CD4-positive, alpha-beta T cell treated with Interleukin-12 subunit alpha and Interleukin-12 subunit beta, for 1 hour (primary cell): ENCODE measurements at regions not wholly inside any gene's neighbourhood (a gene's known extent, or its start where the extent isn't known, plus 50 kb on each side); places are given as distances from the start of the nearest gene placed in this dataset.

Experiments
- DNase-seq: peaks from one replicate; pipeline ENCODE4 v3.0.0-alpha.2; 2020

DNA sequence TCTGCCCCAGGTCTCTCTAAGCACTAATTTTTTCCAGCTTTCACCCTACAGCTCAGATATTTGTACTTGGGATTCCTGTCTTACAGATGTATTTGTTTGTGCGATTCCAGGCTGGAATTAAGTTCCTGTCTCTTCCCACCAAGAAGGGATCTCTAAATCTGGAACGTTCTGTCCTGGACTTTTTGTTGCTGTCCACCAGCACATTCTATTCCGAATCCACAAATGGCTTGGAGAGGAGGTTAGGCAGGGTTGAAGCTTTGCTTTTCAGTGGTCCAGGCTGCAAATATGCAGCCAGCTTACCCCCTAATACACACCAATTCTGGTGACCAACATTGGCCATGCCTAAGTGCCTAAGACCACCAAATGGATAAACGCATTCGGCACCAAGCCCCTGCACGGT is 315.0 kb downstream of the TNS1 start:
- DNase-seq = no peak

DNA sequence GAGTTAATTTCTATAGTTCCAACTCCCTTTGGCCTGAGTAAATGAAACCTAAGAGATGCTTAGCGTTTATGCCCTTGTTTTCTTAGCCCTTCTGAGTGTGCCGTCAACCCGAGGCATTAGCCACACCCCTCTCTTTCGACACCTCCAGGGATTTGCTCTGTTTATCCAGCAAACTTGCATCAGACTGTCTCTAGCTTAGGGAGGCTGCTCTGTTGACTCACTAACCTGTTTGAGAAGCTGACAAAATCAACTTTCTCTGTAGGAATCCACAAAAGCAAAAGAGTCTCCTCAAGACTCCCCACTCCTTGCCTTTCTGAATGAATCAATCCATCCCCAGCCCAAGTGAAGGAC is 317.6 kb downstream of the TNS1 start:
- DNase-seq = no peak

DNA sequence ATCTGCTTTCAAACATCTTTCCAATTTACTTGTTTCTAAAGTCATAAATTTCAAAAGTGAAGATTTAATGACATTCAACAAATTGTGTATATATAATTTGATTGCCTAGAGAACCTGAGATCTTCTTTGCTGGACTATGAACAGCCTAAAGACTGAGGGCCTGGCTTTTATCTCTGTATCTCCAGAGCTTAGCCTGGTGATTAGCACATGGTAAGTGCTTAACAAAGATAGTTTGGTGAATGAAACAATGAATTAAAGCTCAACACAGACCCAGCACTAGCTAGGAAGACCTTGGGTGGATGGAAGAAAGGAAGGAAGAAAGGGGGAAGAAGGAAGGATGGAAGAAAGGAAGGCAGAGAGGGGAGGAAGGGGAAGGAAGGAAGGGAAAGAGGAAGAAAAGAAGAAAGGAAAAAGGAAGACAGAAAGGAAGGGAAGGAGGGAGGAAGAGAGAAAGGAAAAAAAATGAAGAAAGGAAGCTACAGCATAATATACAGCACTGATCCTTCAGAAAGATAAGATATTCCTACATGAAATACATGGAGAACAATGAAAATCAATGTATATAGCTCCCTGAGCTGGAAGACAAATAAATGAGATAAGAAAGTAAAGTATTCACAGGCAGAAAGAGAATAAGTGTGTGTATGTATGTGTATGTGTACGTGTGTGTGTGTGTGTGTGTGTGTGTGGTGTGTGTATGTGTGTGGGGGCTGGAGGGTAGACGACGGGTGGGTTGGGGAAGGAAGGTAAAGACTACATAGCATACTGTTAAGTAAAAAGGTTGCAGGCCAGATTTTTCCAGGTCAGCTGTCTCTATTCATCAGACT is 318.2 kb downstream of the TNS1 start:
- DNase-seq = no peak

GRCh38 chr2:217683106-217683870 is 319.5 kb downstream of the TNS1 start:
- no peak for DNase-seq

DNA sequence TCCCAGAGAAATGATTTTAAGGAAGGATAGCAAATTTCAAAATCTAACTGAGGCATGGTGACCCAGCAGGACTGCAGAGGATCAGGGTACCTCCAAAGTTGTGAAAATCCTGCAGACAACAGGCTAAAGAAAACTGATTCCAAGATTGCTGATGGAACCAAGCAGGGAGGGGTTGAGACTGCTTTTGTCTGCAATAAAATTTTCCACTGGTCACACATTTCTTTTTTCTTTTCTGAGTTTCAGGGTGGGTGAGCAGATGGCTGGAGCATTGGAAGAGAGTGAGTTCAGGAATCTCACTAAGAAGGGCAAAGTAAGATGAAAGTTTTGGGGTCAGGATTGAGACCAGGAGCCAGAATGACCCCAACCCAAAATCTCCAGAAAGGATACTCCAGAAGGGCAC is 321.0 kb downstream of the TNS1 start:
- DNase-seq = no peak

GRCh38 chr2:217680381-217680780 is 322.4 kb downstream of the TNS1 start:
- DNase-seq = no peak

GRCh38 chr2:217673627-217674026 is 329.2 kb downstream of the TNS1 start:
- no peak for DNase-seq

- DNase-seq = no peak
These were observed 330.3 kb downstream of the TNS1 start for GRCh38 chr2:217672472-217672871.

DNA sequence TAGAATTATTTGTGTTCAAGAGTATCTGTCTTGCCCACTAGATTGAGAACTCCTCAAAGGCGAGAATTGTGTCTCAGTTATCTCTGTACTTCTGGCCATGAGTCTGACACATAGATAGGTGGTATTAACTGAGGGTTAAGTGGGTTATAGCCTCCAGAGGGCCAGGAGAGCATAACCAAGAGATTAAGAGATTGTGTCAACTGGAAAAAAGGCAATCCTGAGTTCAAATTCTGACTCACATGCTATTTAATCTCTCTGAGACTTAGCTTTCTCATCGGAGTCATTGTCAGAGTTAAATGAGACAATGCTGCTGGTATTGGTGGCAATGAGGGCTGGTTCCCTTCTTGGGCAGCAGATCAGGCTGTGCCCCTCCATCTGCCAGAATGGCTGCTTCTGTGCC is 330.9 kb downstream of the TNS1 start:
- DNase-seq = no peak

DNA sequence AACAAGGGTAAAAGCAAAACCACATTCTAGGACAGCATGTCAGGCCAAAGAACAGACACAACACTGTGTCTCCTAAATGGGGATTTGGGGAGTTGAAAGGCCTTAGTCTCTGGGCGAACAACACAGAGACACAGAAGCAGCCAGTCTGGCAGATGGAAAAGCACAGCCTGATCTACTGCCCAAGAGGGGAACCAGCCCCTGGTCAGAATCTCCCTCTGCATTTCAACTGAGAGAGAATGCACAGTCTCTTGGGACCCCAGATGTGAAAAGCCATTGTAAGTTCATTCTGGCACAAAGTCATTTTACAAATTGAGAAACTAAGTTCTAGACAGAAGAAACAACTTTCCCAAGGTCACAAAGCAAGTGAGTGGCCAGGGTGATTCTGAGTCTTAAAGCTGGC is 331.7 kb downstream of the TNS1 start:
- DNase-seq = no peak

DNA sequence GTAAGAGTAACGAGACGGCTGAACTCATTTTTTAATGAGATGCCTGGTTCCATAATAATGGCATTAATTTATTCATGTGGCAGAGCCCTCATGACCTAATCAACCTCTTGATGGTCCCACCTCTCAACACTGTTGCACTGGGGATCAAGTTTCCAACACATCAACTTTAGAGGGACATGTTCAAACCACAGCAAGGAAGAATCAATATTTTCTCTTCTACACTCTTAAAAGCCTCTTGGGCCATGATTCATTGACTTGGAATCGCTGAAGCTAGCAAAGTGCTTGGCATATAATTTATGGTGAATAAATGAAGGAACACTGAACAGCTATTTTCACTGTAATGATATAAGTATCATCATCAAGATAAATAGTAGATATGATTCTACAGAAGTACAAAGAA is 333.0 kb downstream of the TNS1 start:
- no peak for DNase-seq

- DNase-seq = no peak
These were observed 335.3 kb downstream of the TNS1 start for GRCh38 chr2:217667512-217667911.

DNA sequence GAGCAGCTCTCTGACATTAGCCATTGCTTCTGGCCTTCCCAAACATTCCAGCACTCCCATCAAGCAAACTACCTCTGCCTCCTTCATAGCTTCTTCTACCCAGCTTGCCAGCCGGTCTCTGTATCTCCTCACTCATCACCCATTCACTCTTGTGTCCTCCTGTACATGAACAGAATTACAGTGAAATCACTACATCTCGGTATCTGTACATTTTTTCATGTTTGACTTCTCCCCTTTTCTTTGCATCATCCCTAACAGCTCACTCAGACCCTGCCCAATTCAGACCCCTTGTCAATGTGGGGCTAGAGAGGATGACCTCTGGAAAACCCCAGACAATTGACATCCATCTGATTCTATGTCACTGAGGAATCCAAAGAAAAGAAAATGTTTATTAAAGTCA is 335.8 kb downstream of the TNS1 start:
- no peak for DNase-seq

- DNase-seq = no peak
These were observed 336.5 kb downstream of the TNS1 start for GRCh38 chr2:217666338-217666737.

DNA sequence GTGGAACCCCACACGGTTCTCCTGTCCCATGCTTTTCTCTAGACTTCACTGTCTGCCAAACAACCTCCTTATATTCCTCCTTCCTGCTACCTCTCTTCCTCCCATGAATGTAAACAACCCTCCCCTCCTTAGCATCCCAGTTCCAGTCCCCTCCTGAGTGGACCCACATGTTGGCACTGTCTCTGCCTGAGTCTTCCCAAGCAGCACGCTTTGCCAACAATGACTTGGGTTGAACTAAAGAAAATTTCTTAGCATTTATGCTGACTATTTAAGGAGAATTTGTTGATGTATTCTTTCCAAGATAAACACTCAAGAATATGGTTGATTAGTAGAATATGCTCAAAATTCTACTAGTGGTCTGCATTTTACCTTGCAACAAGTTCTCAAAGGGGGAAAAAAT is 338.0 kb downstream of the TNS1 start:
- DNase-seq = no peak

DNA sequence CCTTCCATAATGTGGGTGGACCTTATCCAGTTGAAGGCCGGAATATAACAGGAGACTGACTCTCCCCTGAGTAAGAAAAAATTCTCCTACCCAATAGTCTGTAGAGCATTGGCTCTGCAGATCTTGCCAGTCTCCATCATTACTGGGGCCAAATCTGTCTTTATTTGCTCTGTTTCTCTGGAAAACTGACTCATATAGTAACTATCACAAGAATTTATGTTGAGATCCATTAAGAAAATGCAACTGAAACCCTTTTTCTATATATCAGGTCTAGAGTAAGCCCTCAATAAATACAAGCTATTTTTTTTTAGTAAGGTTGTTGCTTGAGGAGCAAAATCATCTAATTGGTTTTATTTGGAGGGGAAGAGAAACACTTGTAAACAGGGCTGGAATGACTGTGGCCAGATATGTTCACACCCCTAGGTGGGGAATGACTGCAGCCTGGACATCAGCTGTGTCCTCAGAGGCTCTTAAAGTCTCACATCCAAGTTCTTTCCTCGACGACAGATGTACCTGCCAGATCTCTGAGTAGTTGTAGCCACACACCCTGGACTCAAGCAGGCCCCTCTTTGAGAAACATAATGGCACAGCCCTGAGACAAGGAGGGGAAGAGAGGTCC is 339.7 kb downstream of the TNS1 start:
- no peak for DNase-seq

GRCh38 chr2:217661378-217661777 is 341.4 kb downstream of the TNS1 start:
- no peak for DNase-seq

GRCh38 chr2:217660423-217660822 is 342.4 kb downstream of the TNS1 start:
- no peak for DNase-seq

DNA sequence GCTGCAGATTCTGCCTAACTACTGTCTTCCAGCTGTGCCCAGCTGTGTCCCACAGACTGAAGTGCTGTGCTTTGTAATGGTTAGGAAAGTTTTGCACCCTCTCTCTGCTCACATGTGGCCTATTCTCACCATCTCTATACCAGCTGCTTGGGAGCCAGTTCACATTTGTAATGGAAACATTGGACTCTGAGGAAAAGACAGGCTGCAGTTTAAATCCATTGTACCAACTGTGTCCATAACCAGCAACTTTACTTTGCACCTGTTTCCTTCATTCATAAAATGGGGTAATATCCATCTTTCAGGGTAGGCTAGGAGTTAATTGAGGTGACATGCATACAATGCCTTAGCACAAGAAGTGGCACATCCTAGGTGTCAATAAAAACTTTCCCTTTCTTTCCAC is 344.0 kb downstream of the TNS1 start:
- DNase-seq = no peak

DNA sequence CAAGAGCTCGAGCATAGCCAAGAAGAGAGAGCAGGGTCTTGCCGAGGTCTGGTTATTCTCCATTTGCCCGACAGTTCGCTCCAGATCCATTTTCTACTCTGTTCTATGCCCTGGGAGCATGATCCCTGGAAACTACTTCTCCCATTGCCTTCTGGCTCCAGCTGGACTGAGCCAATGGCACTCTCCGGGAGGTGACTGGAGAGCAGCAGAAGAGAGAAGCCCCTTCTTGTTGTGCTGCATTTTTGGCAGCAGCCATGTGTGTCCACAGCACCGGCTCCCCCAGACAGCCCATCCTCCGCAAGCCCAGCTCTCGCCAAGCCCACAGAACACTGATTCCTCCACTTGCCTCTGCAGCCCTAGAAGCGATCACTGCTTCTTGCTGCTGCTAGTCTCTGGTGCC is 345.5 kb downstream of the TNS1 start:
- DNase-seq = no peak

DNA sequence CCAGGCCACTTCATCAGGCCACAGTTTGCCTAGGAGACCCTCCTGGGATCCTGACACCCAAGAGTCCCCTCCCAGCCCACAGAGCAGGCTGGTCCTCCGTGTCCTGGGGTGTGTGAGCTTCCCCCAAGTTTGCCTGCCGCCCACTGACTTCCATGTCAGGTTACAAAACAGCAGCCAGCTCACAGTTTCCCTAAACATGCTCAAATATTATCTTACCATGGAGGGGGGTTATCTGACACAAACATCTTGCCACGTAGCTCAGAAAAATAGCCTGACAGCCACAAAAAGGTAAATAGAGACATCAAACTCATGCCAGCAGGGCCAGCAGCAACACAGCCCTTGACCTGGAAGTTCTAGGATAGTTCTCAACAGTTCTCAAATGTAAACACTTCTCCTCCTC is 346.5 kb downstream of the TNS1 start:
- DNase-seq = no peak

DNA sequence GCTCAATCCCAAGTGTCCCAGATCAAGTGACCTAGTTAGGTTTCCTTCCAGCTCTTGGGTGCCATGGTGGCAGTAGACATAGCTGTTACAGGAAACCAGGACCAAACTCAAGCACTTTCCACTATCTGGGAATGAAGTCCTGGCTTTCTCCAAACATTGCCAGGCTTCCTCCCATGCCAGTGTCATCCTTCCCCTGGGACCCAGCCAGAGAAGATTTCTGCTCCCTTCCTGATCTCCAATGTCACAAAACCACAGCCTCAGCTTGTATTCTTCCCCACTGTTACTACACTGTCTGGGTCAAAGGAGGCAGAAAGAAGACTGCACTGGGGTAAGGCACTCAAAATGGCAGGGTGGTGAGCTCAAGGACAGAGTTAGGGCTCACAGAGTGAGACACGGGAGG is 347.1 kb downstream of the TNS1 start:
- DNase-seq = no peak

DNA sequence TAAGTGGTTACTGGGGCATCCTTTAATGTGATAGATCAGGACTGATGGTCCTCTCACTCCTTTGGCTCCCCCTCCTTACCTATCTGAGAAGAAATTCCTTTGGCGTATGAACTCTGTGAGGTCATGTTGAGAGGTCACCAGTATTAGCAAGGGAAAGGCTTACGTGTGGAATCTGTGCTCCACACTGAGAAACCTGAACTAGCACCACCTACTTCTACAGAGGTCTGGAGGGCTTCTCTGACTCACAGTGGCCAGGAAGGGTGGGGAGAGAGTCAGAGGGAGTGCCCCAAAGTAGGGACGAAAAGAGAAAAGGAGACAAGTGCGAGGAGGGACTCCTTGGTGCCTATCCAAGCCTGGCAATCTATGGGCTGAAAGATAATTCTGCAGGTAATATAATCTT is 348.6 kb downstream of the TNS1 start:
- no peak for DNase-seq
